SK-N-DZ (cell line): ENCODE measurements at regions not wholly inside any gene's neighbourhood (a gene's known extent, or its start where the extent isn't known, plus 50 kb on each side); places are given as distances from the start of the nearest gene placed in this dataset.

Source experiments
- DNase-seq: peaks from one replicate; pipeline ENCODE4 v3.0.0-alpha.2; 2015; ENCODE audit warnings: low spot score

DNA sequence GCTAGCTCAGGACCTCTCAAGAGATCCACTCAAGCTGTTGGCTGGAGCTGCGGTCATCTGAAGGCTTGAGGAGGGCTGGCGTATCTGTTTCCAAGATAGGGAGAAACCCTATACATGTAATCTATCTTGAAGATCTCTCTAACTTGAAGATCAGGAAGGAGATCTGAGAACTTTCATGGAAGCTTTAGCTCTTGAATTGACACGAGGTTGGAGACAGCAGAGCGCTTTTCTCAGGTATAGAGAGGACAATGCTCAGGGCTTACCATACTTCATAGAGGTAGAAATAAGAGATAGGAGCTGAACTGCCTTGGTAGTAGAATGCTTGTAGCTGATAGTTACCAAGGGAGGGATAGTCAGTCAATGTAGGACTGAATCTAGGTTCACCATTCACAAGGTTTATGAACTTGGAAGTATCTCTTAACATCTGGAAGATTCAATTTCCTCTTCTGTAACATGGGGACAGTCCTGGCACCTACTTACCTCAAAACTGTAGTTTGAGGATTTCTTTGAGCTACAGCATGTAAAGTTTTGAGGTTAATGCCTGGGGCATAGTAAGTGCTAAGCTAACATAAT is 267.0 kb upstream of the MAF start:
- DNase-seq, result no peak

DNA sequence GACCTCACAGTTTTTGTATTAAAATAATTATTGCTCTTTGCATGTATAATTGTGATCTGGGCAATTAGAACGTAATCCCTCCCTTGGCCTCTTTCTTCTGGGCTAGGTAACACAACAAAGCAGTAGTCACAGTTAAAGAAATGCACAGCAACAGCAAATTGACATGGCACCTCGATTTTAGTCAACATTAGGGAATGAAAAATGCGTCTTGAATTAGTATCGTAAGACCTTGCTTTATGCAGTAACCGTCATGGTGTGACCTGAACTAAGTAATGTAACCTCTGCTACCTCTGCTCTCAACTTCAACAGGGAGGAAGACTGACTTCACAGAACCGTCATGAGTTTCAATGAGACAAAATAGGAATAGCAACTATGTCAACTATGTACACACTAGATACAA is 265.4 kb upstream of the MAF start:
- DNase-seq, result no peak

DNA sequence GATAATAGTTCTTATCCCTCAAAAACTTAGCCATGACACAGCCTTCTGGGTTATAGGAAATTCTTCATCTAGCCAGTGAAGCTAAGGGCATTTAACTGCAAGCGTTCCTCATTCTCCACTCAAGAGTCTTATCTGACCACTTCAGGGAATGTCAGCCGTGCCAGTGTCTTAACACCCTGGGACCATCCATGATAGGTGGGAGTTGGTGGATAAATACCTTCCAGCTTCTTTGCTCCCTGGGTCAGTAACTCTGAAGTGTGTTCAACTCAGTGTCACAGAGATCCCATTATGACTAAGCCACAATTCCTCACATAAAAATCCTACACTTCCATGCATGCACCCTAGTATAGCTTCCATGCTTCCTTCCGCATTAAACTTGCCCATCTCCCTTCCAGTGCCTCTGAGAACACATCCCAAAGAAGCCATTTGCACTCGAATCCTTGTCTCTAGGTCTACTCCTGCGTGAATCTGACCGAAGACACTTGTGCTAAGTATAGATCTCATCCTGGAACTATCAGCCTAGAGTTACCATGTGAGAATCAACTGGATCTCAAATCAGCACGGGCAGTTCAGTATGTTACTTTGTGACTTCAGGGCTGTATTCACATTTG is 264.3 kb upstream of the MAF start:
- DNase-seq, result no peak

DNA sequence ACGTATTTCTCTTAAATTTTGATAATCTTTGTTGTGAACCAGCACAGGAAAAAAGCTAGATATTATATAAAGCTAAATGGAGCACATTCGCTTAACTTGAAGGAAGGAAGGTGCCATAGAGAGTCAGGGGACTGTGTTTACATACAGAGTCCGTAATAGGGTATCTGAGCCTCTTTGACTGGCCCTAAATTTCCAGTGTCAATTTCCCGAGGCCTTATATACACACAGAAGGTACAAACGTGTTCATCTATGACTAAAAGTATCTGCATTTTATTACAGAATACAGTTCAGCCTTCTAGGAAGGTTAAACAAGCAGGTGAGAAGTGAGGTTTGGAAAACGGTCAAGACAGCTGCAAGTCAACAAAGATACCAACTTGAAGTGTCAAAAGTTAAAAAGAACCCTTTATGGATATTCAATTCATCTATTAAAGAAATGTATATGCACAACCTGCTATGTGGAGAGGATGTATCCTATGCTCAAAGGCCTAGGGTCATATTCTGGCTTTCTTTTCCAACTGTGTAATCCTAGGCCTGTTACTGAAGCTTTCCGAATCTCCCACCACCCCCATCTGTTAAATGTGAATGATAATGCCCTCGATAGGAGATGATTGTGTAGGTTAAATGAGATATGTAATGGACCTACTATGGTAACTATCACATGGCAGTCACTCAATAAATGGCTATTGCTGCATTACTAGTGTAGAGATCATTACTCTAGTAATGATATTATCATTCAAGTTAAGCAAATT is 263.7 kb upstream of the MAF start:
- no peak for DNase-seq

DNA sequence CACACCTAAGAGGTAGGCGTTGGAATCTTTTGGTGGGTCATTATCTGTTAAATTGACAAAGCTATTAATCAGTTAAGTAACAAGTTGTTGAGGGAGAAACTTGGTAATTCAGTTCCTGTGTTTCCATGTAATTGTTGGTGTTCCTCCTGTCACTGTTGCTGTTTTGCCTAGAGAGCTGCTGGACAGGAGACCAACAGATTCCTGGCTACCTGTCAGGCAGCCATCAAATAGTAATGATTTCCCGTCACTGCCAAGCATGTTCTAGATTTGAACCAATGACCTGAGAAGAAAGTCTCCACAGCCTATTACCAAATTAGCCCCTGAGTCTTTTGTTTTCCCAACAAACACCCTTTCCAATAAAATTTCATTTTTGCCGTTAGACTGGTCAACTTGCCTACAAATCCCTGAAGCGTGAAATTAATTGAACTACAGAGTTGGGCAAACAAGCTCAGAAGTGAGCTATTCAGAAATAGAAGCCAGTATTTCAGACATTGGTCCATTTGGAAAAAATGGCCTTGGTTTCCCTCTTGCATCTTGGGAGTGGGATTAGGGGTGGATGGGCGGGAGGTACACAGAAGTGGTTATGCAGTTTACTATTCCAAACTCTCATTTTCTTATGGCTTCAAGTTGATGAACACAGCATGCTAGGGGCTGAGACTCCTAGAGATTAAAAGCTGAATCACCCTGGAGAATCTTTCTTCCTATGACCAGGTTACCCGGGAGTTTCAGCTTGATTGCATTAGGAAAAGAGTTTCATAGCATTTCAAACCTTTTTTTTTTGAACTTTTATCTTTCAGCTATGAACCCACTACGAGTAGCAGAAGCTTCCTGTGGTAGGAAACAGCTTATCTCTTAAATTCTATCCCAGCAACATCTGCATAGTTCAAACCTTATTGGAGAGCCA is 262.8 kb upstream of the MAF start:
- DNase-seq, result no peak

DNA sequence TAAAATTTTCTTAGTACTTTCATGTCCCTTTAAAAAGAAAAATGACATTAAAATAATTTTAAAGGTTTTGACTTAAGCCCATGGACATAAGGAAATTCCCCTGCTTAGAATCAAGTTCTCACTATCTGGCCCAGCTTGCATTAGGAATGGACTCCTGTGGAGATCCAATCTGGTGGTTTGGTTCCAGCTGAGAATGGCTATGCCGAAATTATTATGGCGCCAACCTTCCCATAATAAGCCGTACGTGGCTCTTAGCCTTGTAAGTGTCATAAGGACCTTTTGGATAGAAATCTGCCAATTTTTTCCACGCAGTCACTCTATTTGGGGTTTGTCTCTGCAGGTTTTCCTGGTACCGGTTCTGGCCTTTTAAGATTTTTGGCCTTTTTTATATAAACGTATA is 262.1 kb upstream of the MAF start:
- no peak for DNase-seq

DNA sequence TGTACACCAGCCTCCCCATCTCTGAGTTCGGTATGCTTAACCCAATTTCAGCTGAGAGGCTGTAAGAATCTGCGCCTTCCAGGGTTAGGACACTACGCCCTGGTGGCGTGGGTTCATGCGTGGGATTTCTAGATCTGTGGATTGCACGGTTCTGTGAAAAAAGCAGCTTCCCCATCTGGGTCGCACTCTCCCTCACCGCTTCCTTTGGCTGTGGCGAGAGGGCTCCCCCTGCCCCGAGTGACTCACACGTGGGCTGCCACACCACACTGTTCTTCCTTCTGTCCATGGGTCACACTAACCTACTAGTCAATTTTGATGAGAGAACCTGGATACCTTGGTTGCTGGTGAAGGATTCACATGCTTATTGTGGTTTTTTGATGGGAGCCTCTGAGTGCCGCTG is 256.0 kb upstream of the MAF start:
- DNase-seq, result no peak

DNA sequence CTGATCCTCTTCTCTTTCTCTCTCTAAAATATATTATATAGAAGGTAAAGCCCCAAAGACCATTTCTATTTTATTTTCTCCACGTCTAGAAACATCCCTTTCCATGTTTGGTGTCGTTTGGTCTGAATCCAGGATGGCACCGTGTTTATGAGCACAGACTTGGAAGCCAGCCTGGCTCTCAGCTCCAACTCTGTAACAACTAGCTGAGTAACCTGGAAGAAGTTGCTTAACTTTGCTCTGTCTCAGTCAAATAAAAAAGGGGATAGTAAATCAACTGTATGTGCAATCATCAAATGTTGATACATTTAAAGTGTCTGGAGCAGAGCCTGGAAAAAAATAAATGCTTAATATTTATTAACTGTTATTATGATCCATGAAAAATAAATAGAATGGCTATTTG is 249.8 kb upstream of the MAF start:
- DNase-seq, result no peak

DNA sequence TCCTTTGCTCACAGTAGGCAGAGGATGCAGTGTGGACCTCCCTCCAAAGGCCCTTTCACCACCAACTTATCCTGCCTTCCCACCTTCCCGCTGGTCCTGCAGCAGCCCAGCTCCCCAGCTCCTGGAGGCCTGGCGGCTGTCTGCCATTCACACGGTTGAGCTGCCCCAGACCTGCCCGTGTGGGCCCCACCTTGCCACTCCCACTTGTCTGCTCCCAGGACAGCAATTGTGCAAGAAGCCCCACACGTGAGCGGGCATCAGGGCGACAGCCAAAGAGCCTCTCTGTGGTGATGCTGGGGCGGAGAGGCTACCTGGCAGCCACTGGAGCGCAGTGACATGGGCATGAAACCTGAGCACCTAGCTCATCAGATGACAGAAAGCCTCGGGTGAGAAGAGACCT is 248.6 kb upstream of the MAF start:
- DNase-seq, result no peak

DNA sequence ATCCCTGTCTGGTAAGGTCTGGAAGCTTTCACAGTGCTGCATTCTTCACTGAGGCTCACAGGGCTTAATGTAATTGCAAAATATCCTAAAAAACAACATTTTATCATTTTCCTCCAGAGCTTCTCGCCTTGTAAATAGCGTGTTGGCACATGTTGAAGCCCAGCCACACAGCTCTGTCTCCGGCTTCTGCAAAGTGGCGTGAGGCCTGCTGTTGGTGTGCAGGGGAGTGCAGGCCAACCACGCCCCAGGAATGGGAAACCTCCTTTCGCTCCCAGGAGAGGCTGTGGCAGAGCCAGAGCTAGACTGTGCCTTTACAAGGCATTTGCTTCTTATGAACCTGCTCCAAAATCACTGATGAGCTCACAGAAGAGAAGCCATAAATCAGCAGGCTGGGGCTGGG is 248.2 kb upstream of the MAF start:
- no peak for DNase-seq

DNA sequence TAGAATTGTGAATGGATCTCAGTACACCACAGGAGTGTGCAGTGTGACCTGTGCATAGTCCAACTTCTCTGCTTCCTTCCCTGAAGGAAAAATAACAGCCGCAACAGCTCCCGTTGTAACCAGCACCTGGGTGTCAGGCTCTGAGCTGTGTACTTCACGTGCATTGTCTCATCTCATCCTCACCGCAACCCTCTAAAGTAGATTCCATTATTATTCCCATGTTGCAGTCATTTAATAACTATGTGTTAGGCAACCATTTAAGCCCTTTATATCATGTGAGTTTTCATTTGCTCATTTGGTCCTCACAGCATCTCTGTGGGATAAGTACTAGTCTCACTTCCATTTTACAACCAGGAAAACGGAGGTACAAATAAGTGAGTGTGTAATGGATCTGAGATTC is 247.0 kb upstream of the MAF start:
- DNase-seq, result no peak

DNA sequence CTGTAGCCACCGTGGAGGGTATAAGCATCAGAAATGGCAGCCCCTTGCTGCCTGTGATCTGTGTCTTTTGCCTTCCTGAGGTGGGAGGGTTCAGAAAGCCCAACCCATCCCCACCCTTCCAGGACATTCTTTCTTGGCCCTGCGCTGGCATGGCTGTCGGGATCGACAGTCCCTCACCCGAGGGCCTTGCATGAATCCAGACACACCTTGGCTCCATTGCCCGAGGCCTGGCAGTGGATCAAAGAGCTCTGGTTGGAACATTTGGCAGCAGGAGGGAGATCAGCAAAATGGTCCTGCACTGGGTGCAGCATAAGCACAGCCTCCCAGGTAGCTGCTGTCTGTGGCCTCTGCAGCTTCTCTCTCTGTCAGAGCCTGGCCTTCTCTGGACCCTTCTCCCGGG is 246.6 kb upstream of the MAF start:
- no peak for DNase-seq

DNA sequence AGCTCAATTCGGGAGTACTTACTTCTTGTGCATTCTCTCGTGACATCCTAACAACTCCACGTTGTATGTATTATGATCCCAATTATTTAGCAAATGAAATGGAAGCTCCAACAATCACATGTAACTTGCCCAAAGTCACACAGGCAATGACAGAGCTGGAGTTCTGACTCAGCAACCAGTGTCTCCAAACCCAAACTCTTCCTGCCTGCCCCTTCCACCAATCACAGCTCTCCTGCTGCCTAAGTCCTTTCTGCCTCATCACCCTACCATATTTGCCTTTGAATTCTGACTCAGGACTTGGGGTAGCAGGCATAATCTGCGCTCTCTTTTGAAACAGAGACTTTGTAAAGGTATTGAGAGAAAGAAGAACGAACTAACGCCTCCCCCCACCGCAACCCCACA is 245.2 kb upstream of the MAF start:
- no peak for DNase-seq

DNA sequence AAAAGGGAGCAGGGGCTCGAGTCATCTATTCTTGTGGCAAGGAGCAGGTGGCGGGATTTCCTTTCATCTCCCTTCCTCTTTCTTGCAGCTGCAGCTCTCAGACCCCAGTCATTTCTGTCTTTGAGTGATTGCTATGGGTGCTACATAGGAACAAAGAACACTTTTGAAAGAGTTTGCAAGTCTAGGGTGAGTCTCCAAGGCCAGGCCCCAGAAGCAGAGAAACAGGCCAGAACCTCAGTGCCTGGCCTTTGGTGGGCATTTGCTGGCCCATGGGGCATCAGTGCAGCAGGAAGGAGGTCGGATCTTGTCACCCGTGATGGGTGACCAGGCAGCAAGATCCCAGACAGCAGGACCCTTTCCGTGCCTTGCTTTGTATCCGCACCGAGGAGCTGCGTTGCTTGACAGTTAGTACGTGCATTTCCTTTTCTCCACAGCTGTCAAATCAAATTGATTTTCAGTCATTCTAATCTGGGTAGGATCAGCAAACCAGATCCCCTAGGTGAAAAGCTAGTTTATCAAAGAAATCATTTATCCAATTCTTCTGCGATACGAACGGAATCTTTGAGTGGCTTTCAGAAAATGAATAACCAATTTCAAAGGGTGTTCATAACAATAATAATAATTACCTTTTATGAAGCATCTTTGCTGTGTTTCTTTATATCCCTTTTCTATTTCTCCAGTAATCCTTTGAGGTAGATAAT is 244.6 kb upstream of the MAF start:
- DNase-seq, result no peak

DNA sequence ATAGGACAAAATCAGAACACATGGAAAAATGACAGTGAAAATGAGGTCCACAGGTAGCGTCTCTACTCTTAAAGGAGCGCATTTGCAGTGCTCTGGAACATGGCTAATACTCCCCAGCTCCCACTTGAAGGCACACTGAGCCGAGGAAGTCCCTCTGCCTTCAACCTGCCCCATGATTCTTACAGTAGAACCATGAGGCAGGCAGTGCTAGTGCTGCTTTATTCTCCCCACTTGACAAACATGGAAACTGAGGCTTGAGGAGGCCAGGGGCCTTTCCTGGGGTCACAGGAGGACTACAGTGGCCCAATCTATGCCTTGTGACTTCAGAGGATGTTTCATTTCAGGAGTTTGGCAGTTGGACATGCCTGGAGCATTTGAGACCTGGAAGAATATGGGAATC is 244.1 kb upstream of the MAF start:
- DNase-seq, result no peak

DNA sequence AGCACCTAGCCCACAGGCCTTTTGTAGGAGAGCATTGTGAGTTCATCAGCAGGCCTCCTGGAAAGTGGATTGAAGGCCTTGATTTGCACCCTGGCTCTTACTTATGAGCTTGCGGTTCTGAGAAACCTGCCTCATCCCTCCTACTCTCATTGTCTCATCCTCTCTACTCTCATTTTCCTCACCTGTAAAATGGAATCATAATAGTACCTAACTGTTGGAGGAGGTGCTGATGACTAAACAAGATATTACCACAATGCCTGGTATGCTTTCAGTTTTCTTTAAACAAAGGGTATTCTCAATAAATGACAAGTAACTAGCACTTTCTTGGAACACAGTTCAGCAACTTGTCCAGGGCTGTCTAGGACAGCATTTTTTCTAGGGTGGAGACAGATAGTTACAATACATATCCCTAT is 243.1 kb upstream of the MAF start:
- DNase-seq, result no peak

DNA sequence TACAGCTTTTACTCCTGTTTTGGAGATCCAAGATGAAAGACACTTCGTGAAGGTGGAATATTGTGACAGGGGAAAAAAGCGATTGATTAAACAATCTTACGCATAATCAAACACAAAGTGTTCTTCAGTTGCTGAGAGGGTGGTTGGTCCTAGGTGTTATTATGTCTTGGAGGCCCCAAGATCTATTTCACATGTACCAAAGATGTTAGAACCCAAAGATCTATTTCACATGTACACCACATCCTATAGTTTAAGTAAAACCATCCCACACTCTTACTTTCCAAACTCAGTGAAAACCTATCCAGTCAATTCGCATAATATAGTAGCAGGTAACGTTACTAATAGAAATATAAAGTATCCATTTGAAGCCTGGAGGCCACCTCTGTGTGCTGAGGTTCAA is 242.6 kb upstream of the MAF start:
- DNase-seq, result no peak

DNA sequence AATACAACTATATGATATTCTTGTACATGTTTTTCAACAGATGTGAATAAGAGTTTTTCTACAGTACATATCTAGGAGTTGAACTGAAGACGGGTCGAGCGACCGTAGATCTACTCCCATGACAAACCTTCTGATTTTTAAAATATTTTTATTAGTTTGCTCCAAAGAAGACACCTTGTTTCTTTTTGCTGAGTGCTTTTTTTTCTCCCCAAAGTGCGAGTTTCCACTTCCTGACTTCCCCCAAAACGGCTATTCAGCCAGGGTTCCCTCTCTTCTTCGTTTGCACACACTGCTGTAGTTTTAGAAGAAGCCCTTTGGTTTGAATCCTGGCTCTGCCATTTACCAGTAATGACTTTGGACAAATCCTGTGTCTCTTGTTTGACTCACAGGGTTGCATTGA is 241.7 kb upstream of the MAF start:
- no peak for DNase-seq

DNA sequence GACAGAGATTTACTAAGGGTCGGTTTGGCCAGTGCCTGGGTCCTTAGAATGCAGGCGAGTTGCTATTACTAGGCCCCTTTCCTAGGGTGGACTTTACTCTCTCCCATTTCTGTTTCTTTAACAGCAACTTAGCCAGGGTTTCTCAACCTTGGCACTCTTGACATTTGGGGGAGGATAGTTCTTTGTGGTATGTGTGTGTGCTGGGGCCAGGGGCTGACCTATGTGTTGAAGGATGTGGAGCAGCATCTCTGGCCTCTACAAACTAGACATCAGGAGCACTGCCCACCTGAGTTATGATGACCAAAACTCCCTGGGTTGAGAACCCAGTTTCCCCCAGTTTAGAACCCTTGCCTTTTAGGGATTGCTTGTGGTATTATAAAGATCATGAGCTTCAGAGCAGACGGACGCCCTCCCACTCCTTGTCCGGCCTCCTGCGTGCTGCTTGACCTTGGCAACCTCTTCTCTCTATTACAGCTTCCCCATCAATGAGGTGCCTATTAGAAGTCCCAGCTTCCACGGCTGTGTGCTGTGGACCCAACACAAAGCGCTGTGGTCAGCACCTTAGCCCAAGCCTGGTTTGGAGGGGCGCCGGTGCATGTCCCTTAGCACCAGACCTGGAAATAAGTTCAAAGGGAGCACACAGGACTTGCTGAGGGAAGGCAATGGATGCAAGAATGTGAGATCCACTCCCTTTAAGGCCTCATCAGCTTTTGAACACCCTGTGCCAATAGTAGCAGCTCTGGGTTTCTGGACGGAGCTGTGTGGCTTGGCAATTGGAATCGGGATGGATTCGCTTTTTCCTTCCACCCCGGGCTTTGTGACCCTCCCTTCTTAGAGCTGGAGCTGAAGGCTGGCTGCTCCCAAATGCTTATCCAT is 239.2 kb upstream of the MAF start:
- no peak for DNase-seq

DNA sequence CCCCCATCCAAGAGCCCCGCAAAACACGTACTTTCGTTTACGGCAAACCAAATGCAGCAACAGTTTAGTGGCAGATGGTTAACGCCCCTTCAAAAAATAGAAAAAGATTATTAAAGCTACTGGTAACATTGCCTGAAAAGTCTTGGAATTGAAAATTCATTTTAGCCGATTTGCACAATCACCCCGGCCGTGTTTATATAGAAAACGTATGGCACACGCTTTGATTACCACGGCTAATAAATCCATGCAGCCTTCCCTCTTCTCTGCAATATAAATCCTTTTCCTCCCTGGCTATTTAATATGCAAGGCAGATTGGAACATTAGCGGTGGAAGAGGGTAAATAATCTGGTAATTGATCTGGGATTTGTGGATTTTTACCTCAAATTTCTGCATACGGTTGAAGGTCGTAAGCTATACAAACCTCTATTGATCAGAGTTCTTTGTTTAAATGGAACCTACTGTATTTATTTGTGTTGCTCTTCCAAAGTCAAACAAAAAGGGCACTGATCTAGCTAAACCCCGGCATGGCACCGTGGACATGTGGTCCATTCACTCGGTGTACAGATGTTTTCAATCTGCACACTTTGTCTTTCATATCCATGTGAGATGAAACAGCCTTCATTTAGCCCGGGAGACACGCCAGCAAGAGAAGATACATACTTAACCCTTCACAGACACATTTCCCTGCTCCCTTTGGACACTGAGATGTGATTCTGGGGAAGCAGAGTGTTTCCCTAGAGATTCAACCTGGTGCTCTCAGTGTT is 238.1 kb upstream of the MAF start:
- DNase-seq, result no peak
